ENCODE measurements at regions not wholly inside any gene's neighbourhood (a gene's known extent, or its start where the extent isn't known, plus 50 kb on each side); places are given as distances from the start of the nearest gene placed in this dataset.
"Not testable (repeated sequence)": the region's sequence is repeated elsewhere in the genome, so short reads cannot be mapped to it uniquely, and the experiment has no call there.

DNA sequence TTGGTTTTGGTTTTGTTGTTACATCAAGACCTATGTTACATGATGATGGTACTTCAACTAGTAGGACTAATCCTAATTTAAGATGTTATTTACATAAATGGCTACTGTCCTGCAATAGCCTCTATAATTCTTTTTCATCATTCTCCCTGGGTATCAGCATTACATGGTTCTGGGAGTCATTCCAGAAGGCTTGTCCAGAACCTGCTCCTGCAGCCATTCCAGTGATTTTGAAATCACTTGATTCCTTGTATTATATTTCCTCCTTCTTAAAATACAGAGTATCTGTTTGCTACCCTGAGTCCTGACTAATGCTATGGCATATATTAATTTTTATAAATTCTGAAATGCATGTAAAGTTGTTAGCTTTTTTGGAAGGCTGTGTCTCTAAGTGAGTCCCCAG lies 400.5 kb upstream of the MEIS1 start:
- DNase-seq (ENCODE audit: low spot score), result no peak

DNA sequence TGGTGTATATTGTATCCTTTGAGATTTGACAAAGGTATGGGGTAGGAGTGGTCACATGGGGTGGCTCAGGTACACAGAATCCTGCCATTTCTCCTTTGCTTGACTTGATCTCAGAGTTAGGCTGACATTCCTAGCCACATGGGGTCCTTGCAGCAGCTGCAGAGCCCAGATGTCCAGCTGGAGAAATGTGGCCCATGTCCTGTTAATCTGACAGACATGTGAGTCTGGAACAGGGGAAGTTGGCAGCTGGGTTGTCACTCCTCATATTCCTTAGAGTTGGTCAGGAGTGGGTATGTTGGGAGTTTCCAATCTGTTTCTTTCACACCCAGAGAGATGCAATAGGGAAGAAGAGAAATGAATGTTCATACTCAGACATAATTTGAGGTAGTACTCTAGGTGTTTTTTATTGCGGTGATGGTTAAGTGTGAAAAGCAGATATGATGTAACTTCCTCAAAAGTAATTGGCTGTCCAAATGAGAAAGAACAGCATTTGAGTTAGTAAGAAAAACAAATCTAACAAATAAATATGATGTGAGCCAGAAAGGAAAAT lies 402.6 kb upstream of the MEIS1 start:
- DNase-seq (ENCODE audit: low spot score), result no peak

DNA sequence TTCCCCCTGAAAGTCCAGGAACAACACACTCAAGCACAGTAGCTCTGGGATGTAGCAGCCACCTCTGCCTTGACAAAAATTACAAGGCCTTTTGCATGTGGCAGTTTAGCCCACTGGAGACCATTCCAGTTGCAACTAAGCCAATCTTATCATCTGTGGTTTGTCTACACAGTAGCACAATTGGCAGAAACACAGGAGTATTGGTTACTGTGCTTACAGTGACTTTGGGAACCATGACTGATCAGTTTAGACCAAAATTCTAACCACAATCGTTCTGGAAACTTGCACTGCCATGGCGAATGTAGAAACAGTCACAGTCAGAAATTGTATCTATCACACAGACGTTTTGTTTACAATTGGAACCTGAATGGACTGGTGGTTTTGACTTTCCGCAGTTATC lies 403.7 kb upstream of the MEIS1 start:
- no peak for DNase-seq (ENCODE audit: low spot score)

DNA sequence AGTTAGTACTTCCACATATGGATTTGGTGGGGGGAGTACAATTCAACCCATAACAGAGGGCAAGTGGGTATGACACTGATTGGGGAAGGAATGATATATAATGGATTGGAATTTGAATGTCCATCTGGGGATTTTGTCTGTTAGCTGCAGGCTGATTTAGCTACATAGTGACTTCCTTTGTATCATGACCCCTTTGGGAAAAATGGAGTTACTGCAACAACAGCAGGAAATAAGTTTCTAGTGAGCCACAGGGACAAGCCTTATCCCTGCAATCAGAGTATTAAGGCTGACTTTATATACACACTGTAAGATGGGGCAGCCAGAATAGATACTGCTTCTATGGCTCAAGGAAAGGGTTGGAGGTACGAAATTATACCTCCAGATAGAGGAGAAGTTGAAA lies 404.4 kb upstream of the MEIS1 start:
- no peak for DNase-seq (ENCODE audit: low spot score)

DNA sequence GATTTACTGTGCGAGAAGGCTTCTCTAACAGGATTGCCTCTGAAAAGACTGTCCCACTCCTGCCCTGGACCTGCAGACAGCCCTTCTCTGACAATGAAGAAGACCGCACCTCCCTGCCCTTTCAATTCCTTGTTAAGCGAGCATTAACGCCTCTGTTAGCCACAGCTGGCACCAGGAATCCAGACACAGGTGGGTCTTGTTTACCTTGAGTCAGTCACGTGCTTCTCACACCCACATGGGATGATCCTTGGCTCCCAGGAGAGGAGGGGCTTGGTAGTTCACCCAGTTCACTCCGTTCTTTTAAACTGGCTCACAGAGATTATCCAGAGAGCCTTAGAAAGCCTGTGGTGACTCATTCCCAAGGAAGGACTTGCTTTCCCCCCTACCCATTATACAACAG lies 410.5 kb upstream of the MEIS1 start:
- no peak for DNase-seq (ENCODE audit: low spot score)

DNA sequence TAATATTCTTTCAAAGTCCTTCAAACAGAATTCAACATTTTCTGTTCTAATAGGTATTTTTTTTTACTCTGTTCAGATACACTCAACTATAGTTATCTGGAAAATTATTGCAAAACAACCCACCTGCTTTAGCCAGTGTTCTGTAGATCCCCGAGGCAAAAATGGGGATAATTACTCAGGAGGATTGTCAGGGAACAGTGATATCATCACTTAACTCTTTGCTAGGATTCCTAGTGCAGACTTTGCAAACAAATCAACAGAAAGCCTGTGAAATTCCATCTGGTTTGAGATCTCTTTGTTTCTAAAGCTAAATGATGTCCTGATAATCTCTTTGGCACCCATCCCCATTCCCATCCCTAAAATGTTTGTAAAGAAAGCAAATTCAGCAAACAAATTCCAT lies 413.6 kb upstream of the MEIS1 start:
- DNase-seq (ENCODE audit: low spot score), result no peak

DNA sequence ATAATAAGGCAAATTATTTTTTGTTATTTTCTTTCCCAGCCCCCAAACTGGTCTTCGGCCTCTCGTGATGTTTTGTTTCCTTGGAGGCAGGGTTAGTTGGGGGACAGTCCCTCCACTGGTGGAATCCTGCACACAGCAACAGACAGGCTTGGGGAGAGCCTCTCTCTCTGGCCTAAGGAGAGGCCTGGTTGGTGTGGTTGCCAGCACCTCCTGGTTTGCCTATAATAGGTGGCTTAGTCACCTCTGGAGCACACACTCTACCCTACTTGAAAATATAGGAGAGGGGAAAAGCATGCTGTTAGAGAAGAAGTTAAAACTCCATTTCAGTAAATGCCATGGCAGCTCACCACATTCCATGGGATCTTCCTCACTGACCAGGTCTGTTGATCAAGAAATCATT lies 417.2 kb upstream of the MEIS1 start:
- no peak for DNase-seq (ENCODE audit: low spot score)

DNA sequence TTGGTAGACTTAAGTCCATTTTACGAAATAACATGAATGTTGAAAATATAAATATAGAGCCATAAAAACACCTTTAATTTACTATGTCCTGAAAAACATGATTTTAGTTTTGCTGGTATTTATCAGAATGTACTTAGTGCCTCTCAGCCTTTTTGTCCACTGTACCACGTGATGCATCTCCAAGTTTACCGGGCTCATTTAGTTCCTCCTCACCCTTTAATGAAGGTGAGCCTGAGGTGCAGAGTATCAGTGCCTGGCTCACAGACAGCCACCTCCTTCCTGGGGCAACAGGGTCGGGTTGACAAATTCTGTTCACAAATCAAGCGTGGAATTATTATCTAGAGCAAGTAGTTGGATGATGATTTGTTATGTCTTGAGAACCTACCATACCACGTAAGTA lies 420.5 kb upstream of the MEIS1 start:
- no peak for DNase-seq (ENCODE audit: low spot score)

DNA sequence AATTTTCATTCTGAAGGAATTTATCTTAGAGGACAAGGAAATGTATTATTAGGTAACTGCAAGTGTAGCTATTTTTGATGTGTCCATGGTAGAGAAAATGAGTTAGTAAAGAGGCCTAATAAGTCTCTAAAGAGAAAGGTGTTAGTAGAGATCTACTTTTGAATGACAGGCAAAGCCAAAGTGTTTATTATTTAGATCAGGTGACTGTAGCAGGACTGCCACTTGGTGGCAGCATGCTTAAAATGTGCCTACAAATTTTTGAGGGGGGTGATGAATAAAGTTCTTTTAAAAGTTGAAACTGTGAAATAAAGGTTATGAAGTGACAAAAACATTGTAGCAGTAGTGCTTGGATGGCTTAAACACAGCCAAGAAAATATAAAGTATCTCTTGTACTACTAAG lies 421.5 kb upstream of the MEIS1 start:
- DNase-seq (ENCODE audit: low spot score), result no peak

DNA sequence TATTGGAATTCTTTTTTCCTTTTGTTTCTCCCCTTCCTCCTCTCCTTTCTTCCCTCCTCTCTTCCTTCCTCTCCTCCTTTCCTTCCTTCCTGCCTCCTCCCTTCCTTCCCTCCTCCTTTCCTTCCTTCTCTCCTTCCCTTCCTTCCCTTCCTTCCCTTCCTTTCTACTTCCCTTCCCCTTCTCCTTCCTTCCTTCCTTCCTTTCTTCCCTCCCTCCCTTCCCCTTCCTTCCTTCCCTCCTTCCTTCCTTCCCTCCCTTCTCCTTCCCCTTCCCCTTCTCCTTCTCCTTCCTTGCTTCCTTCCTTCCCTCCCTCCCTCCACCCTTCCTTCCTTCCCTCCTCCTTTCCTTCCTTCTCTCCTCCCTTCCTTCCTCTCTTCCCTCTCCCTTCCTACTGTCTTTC lies 431.0 kb upstream of the MEIS1 start:
- no peak for DNase-seq (ENCODE audit: low spot score)

DNA sequence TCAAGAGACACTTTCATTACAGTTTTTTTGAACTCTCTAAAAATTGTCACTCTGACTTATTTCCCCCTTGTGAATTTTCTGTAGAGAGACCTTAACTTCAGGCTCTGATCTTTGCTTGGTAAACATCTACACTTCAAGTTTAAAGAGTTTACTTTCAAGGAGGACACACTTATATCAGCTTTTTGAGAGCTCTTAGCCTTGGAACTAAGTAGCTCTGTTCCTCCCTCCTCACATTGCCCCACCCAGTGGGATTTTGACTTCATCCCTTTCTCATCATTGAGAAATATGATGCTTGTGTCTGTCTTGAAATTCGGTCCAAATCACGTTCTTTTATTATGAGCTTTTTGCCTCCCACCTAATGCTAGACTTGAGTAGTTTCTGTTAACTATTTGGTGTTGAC lies 433.4 kb upstream of the MEIS1 start:
- no peak for DNase-seq (ENCODE audit: low spot score)

DNA sequence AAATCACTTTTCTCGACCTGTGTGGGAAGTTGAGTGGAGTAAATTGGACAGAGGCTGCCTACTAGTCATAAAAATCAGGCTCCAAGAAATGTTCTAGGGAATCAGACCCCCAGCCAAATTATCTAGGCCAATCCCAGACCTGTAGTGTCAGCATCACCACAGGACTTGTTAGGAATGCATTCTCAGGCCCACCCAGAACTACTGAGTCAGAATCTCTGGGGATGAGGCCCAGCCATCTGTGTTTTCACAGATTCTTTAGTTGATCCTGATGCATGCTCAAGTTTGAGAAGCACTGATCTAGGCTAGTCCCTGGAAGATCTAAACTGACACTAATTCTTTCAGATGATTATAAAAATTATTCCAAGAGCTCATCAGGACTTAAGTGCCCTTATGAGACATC lies 434.0 kb upstream of the MEIS1 start:
- DNase-seq (ENCODE audit: low spot score), result no peak

DNA sequence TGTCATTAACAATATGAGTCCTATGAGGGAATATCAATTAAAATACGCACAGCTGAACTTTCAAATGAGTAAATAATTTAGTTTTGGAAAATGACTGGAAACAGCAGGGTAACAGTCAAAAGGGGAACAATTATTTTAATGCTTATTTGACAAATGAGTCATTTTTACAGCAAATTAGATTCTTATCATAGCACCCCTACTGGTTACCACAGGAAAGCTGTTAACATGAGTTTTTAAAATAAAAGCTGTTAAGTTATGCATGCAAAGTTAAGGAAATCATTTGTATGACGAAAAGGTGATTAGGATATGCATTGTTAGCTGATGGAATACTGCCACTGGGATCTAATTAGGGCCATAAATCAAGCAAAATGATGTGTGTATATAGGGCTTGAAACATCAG lies 435.1 kb upstream of the MEIS1 start:
- no peak for DNase-seq (ENCODE audit: low spot score)

DNA sequence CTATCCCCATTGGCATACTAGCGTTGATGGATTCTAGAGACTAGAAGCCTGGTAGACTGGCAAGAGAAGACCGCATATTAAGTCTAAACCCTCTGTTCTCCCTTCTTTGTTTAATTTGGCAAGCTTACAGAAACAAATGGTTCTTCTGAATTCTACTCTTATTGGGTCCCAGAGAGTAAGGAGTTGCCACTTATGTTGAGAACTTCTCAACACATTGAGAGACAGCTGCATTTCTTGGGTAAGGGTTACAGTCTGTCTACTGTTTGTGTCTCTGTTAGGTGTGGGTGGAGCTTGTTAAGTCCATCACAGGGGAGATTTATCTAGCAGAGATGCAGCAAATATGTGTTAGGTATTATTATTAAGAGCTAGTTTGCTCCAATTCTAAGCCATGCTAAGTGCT lies 435.8 kb upstream of the MEIS1 start:
- DNase-seq (ENCODE audit: low spot score), result no peak

DNA sequence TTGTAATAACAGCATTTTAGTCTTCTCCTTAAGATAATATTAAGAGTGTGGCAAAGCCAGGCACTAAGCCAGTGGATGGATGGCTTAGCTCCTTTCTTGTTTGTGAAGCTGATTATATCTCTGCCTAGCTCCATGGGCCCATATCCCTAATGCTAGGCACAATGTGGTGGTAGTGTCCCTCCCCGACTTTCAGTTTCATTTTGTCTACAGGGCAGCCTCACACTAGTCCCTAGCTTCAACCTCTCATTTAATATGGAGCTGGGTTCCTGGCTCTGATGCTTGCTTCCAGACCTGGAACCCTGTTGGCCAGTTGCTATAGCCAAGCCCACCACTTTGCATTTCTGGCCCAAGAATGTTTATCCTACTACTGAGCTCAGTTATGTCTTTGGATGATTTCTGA lies 437.0 kb upstream of the MEIS1 start:
- DNase-seq (ENCODE audit: low spot score), result no peak

DNA sequence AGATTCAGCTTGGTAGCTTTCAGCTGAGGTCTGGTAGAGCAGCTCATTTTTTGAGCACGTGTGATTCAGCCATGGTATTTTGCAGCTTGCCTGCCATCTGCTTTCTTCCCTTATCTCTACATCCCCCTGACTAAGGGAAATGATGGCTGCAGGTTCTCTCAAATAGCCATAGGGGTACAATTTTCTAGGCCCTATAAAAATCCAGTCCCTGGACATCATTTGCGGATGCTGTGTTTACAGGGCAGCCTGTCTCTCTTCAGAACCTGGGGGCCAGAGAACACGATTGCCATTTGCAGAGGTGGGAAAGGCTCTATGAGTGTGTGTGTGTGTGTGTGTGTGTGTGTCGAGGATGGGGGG lies 442.7 kb upstream of the MEIS1 start:
- DNase-seq (ENCODE audit: low spot score), result no peak

DNA sequence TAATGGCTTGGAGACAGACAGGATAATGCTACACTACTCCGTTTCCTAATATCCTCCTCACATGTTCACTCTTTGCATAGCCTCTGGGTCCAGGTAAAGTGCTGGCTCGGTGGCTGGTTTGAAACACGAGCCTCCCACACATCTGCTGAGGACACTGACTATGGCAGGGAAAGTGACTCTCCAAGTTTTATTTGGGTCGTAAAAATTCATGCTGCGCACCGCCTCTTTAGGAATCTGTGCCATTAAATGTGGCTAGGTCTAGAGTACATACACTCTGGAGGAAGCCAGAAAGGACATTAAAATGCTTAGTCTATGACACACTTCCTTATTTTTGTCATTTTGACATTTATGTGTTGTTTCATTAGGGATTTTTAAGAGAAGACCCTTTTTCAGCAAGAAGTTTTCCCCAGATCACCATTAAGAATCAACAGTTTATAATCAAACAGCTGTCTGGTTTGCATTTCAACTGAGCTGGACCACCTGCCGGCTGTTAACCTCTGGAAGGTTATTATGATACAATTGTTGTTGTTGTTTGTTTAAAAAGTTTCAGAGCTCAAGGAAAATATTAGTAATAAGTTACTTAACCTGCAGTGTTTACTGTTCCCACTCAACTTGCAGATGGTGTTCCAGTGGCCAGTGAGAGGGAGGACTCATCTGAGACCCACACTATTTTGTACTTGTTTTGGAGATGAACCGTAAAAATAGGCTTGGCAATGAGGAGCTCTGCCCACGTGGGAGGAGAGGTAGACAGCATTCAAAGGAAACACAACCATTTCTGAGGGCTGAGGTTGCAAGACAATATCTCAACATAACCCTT lies 443.3 kb upstream of the MEIS1 start:
- DNase-seq (ENCODE audit: low spot score), result no peak

DNA sequence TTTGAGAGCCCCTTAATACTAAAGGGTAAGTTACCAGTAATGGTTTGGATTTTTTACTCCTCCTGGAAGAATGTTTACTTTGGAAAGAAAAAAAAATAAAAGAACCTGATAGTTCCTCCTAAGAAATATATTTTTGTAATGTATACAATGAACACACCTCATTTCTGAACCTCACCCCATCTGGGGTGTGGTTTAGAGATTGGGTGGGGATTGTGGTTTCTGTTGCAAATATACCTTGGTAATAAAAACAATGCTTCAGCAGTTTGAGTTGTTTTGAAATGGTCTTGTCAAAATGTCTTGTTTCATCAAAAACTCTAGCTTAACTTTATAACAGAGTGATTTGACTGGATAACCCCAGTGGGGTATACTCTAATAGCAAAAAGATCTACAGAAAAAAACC lies 448.9 kb upstream of the MEIS1 start:
- no peak for DNase-seq (ENCODE audit: low spot score)

DNA sequence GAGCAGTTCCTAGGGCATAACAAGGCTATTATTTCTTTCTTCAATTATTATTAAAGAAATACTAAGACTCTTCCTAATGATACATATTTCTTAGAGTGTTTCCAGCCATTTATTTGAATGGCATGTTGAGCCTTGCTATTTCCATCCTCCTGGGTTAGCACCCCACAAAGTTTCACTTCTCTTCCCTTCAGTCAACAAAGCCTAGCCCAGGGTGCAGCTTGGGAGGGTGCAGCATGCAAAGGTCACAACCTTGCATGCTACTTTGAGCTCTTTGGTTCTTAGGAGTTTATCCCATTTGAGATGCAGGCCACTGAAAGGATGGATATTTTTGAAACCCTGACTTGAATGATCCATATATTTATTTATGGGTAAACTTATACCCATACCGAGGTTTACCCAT lies 454.4 kb upstream of the MEIS1 start:
- DNase-seq (ENCODE audit: low spot score), result no peak

DNA sequence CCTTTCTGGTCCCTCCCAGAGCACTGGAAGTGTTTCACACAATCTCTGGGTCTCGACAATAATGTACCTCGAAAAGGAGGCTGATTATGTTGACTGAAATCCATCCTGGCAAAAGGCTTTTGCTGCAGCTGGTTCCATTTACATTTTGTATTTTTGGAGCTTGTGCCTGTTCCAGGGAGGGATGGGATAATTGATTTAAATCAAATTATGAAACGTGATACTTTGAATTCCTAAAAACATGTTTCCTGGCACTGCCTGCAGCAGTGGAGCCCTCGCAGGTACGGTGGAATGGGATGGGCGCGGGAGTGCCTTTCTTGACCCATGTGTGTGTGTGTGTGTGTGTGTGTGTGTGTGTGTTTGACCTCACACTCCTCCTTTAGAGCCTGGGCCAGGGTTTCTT lies 455.5 kb upstream of the MEIS1 start:
- no peak for DNase-seq (ENCODE audit: low spot score)

DNA sequence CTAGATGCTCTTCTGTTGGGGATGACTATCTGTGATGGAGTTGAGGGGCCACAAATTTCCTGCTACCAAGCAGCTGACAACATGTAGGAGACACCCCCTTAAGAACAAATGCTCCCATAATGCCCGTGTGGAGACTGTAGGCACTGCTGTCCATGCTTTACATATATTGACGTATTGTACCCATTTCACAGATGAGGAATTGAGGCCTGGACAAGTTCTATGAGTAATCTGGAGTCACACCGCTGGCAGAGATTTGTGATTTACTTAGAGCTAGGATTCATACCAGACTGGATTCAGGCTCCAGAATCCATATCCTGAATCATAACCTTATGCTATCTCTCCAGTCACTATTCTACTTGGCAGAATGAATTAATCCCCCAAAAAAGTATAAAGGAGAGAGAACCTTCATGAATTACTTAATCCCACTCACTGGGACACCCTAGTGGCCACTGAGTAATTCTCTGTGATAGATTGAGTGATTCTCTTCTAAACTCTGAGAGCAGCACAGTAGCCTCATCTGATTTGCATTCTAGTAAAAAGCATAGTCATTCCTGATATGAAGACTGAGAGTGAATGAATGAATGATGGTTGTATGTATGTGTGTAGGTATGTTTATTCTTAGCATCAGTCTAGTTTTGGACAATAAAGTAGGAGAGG lies 460.7 kb upstream of the MEIS1 start:
- no peak for DNase-seq (ENCODE audit: low spot score)

DNA sequence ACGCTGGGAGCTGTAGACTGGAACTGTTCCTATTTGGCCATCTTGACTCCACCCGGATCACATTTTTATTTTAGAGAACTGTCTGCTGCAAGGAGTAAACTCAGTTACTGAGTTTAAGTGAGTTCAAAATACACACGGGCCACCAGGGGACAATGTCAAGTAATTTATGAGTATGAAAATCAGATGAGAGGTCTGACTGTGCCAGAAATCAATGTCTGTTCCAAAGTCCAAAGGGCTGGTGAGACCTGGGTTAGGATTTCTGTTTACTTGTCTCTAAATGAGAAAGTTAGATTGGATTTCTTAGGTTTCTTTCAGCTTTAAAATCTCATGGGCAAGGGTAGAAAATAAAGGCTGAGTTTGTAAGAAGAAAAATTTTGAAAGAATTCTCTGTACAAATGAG lies 465.8 kb upstream of the MEIS1 start:
- DNase-seq (ENCODE audit: low spot score), result no peak

DNA sequence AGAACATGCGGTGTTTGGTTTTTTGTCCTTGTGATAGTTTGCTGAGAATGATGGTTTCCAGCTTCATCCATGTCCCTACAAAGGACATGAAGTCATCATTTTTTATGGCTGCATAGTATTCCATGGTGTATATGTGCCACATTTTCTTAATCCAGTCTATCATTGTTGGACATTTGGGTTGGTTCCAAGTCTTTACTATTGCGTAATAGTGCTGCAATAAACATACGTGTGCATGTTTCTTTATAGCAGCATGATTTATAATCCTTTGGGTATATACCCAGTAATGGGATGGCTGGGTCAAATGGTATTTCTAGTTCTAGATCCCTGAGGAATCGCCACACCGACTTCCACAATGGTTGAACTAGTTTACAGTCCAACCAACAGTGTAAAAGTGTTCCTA lies 471.6 kb upstream of the MEIS1 start:
- not testable (repeated sequence) for DNase-seq (ENCODE audit: low spot score)
